Ovary (tissue), 7 donors: ENCODE measurements at regions not wholly inside any gene's neighbourhood (a gene's known extent, or its start where the extent isn't known, plus 50 kb on each side); places are given as distances from the start of the nearest gene placed in this dataset.

ENCODE experiments used
- DNase-seq, 5 donors: peaks; one replicate each; pipeline ENCODE4 v3.0.0-alpha.2; 2019 to 2020
- H3K27ac ChIP-seq, 2 donors: fragments of 200-600 bp; one replicate each; pipeline versions ENCODE4 v1.5.1 to v1.8.0; 2019 to 2022
- H3K27me3 ChIP-seq: fragments of 200-600 bp; one replicate; pipeline ENCODE4 v1.8.0; 2022
- H3K36me3 ChIP-seq: fragments of 200-600 bp; sonication (generic); one replicate; pipeline ENCODE4 v1.5.1; 2019
- H3K4me1 ChIP-seq: one replicate; pipeline ENCODE4 v1.8.1; 2013; ENCODE audit warnings: mild to moderate bottlenecking, moderate library complexity; ENCODE audit not compliant: insufficient read depth
- H3K4me3 ChIP-seq: fragments of 200-600 bp; sonication (generic); one replicate; pipeline ENCODE4 v1.5.1; 2017
- H3K9me3 ChIP-seq, 2 donors: fragments of 200-600 bp in 1 of 2; sonication (generic) in 1 of 2; one replicate each; pipeline versions ENCODE4 v1.5.1 to v1.8.1; 2013 to 2019; ENCODE audit warnings: mild to moderate bottlenecking in 1 of 2, moderate library complexity in 1 of 2
- CTCF ChIP-seq, 3 donors: fragments of 450-650 bp in 2 of 3; fragments of 200-600 bp in 1 of 3; IDR thresholded peaks; one replicate each; pipeline versions ENCODE4 v1.5.1 to v1.8.0; 2016 to 2022; ENCODE audit warnings: antibody characterized with exemption in 3 of 3, mild to moderate bottlenecking in 1 of 3
- EP300 ChIP-seq: sonication (generic); formaldehyde crosslinking; IDR thresholded peaks from one replicate; pipeline ENCODE4 v1.6.1; 2017; ENCODE audit warnings: antibody characterized with exemption
- POLR2A ChIP-seq: fragments of 450-650 bp; IDR thresholded peaks from one replicate; pipeline ENCODE4 v1.6.1; 2017; ENCODE audit warnings: antibody characterized with exemption, mild to moderate bottlenecking, moderate library complexity
- WGBS, 3 donors: extraction: QIAGEN DNeasy Blood & Tissue Kit in 1 of 3; methylation state at CpG; one replicate each; pipeline versions ENCODE4 v1.1.5 to v1.1.7; 2013 to 2017; 5-methylcytosine and 5-hydroxymethylcytosine counted together
- intact Hi-C, 4 donors: fragments of 100-400 bp; cut with DNase I; formaldehyde crosslinking; loops; one replicate each; pipeline versions ENCODE4 v1.11.0 to v1.15.1; 2022 to 2023
- donor health status: DM: no; HTN: no; CAD: no; lungs with moderate emphysema.
- donor health status: DM: no; HTN: no; CAD: no.
- donor health status: Bipolar disorder and iron deficiency.
- donor health status: DM: no; HTN: no; CAD: no.
- donor health status: DM: yes; HTN: yes; CAD: no.

DNA sequence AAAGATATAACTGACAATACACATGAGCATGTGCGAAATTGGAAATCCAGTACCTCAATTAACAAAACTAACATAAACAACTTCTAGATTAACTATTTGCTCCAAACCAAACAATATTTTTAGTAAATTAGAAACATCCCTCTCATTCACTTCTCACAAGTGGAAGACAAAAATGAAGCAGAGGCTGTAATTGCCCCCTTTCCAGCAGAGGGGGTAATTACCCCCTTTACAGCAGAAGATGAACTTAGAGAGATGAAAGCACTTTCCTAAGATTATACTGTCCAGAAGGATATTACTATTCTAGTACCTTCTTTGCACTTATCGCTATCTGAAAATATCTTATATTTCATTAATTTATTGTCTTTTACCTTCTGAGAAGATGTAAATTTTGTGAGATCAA lies 1025.2 kb downstream of the FSCB start:
- TF ChIP-seq CTCF (IDR thresholded peaks at IDR 0.05) (no peak), EP300 (no peak), POLR2A (no peak)
- Histone ChIP-seq H3K9me3 (no peaks in the 10 kb centered on the region), H3K4me3 (no peak overlapping the region), H3K36me3 (no peaks in the 10 kb centered on the region), H3K27ac (no peak overlapping the region), H3K4me1 (no peaks in the 10 kb centered on the region), H3K27me3 (peaks cover 3% of the 10 kb centered on the region)
- intact Hi-C loops, result no loop called here
- DNase-seq, result no peak
- WGBS, 3 donors, result 96 to 97% (median 97%) methylated on average over 2 of the region's 2 CpGs

DNA sequence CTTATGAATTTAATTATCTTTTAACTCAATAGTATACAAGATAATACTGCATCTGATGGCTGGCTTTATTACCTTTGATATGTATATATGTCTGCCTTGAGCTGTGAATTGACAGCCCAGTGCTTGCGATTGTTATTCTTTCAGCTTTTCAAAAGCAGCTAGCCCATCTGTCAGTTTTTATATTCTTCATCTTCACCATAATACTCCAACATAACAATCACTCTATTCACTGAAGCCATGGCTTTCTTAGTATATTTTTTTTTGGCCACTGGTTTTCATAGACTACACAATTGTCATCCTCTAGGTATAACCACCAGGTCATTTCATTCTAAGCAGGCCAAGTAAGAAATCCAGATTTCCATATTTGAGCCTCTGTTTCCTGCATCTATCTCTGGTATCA lies 1026.1 kb downstream of the FSCB start:
- H3K9me3 ChIP-seq, result no peaks in the 10 kb centered on the region
- no peak overlapping the region for H3K27ac ChIP-seq
- H3K36me3 ChIP-seq, result no peaks in the 10 kb centered on the region
- H3K4me3 ChIP-seq, result no peak overlapping the region
- peaks cover 3% of the 10 kb centered on the region for H3K27me3 ChIP-seq
- H3K4me1 ChIP-seq, result no peaks in the 10 kb centered on the region
- intact Hi-C loops, result no loop called here
- 88 to 97% (median 97%) methylated on average over 1 of the region's 1 CpG for WGBS, 3 donors
- DNase-seq, result no peak
- TF ChIP-seq CTCF (IDR thresholded peaks at IDR 0.05), result no peak
- no peak for TF ChIP-seq POLR2A
- no peak for TF ChIP-seq EP300

GRCh38 chr14:43479596-43480195 lies 1027.4 kb downstream of the FSCB start:
- DNase-seq, result no peak
- no peak overlapping the region for H3K27ac ChIP-seq
- H3K27me3 ChIP-seq, result peaks cover 3% of the 10 kb centered on the region
- no peak overlapping the region for H3K4me3 ChIP-seq
- WGBS, 3 donors, result 47 to 68% (median 64%) methylated on average over 2 of the region's 2 CpGs
- intact Hi-C loops, result no loop called here
- H3K36me3 ChIP-seq, result no peaks in the 10 kb centered on the region
- no peaks in the 10 kb centered on the region for H3K9me3 ChIP-seq
- TF ChIP-seq CTCF (IDR thresholded peaks at IDR 0.05) (no peak), POLR2A (no peak), EP300 (no peak)
- no peaks in the 10 kb centered on the region for H3K4me1 ChIP-seq

DNA sequence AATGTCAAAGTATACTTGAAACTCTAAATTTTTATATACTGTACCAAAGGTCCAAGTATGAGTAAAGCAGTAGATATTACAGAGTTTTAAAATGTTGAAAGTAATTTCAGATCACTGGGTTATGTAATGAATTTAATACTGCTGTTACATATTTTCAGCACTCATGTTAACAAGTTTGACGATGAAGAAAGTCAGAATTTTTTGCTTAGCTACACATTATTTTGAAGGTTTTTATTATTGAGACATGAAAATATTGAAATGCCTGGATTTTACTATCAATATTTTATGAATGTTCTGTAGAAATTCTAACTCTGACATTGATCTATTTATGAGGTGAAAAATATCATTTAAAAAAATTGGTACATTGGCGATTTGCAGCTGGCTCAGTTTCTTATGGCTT lies 1030.3 kb downstream of the FSCB start:
- H3K27ac ChIP-seq, result no peak overlapping the region
- no peak for TF ChIP-seq EP300
- no peak for TF ChIP-seq POLR2A
- TF ChIP-seq CTCF (IDR thresholded peaks at IDR 0.05), result no peak

More for the DNA sequence above, 1030.3 kb downstream of the FSCB start:
- H3K36me3 ChIP-seq, result no peaks in the 10 kb centered on the region
- DNase-seq, result no peak
- intact Hi-C loops, result no loop called here
- no peak overlapping the region for H3K4me3 ChIP-seq
- H3K4me1 ChIP-seq, result no peaks in the 10 kb centered on the region
- H3K27me3 ChIP-seq, result no peaks in the 10 kb centered on the region
- 78 to 84% (median 82%) methylated on average over 2 of the region's 2 CpGs for whole genome bisulfite sequencing, 3 donors
- H3K9me3 ChIP-seq, result no peaks in the 10 kb centered on the region
